Spinal cord (tissue), 9 donors: ENCODE measurements at regions not wholly inside any gene's neighbourhood (a gene's known extent, or its start where the extent isn't known, plus 50 kb on each side); places are given as distances from the start of the nearest gene placed in this dataset.
"Not testable (repeated sequence)": the region's sequence is repeated elsewhere in the genome, so short reads cannot be mapped to it uniquely, and the experiment has no call there.

ENCODE experiments used
- DNase-seq, 6 donors: peaks; one replicate each; pipeline versions ENCODE4 v3.0.0 to v3.0.0-alpha.2; 2013 to 2015; ENCODE audit warnings: low spot score in 6 of 6, low read depth in 4 of 6
- H3K27ac ChIP-seq: one replicate; pipeline ENCODE4 v1.5.1; 2013; ENCODE audit warnings: low read depth, low read length, control low read depth
- H3K27me3 ChIP-seq: one replicate; pipeline ENCODE4 v1.6.1; 2013; ENCODE audit warnings: low read length; ENCODE audit not compliant: control insufficient read depth, insufficient read depth
- H3K36me3 ChIP-seq: one replicate; pipeline ENCODE4 v1.6.1; 2013; ENCODE audit warnings: low read length; ENCODE audit not compliant: control insufficient read depth, insufficient read depth
- H3K4me1 ChIP-seq: one replicate; pipeline ENCODE4 v1.6.1; 2013; ENCODE audit warnings: low read length; ENCODE audit not compliant: control insufficient read depth, insufficient read depth
- H3K4me3 ChIP-seq: one replicate; pipeline ENCODE4 v1.5.1; 2013; ENCODE audit warnings: low read depth, low read length, control low read depth
- H3K9me3 ChIP-seq: one replicate; pipeline ENCODE4 v1.6.1; 2013; ENCODE audit warnings: low read length; ENCODE audit not compliant: control insufficient read depth, insufficient read depth
- WGBS: methylation state at CpG from one replicate; pipeline ENCODE4 v1.1.5; 2013; ENCODE audit warnings: missing lambda C conversion rate; ENCODE audit not compliant: insufficient coverage; 5-methylcytosine and 5-hydroxymethylcytosine counted together
- donor health status: healthy.

DNA sequence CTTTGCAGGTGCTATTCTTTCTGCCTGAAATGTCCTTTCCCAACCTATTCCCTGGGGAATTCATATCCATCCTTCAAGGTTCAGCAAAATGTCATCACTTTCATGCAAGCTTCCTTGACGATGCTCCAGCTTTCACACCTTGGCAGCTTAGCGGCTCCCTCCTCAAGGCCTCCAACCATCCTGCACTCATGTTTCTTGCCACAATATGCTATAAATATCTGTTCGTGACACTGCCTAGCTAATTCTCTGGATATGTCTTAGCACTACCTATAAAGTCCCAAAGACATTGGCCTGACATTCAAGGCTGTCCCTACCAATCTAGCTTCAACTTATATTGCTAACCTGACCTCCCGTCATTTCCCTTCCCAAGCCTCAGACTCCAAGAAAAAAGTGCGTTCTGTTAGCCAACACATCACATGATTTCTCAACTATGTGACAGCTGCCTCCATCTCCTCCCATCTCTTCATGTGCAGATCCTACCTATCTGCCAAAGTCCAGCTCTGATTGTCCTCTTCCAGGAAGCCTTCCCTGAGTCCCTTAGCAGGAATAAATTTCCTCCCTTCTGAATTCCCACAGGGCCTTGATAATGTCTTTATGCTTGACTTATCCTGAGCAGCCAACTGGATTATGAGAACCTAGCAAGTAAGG, 359.9 kb upstream of the F9 start:
- H3K4me1 ChIP-seq: no peaks in the 10 kb centered on the region
- H3K27me3 ChIP-seq: no peaks in the 10 kb centered on the region
- no peak for DNase-seq
- no peak overlapping the region for H3K4me3 ChIP-seq
- 65% methylated on average over 5 of the region's 5 CpGs for WGBS
- H3K36me3 ChIP-seq: no peaks in the 10 kb centered on the region
- H3K9me3 ChIP-seq: no peaks in the 10 kb centered on the region
- no peak overlapping the region for H3K27ac ChIP-seq

DNA sequence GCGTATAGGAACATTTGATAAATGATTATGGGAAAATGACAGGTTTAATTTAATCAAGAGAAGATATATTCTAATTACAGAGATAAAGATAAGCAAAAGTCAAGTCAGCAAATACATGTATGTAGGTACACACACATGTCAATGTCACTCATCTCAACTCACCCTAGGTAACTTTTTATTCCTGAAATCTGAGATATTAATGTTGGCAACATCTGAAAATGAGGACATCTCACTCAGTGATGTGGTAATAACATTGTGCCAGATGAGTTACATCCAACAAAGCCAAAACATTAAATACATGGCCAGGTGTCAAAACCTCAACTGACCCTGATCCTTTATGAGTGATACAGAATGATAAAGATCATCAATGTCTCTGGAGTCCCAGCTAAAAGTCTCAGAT, 363.3 kb upstream of the F9 start:
- Histone ChIP-seq H3K36me3 (no peaks in the 10 kb centered on the region), H3K27me3 (no peaks in the 10 kb centered on the region), H3K4me3 (no peak overlapping the region), H3K9me3 (no peaks in the 10 kb centered on the region), H3K27ac (no peak overlapping the region), H3K4me1 (no peaks in the 10 kb centered on the region)
- no CpG with 5 or more reads among the region's 1 CpG for WGBS
- DNase-seq: no peak

- WGBS: 50% methylated on average over 1 of the region's 2 CpGs
- Histone ChIP-seq H3K27ac (no peak overlapping the region), H3K9me3 (no peaks in the 10 kb centered on the region), H3K36me3 (no peaks in the 10 kb centered on the region), H3K4me1 (no peaks in the 10 kb centered on the region), H3K4me3 (no peak overlapping the region), H3K27me3 (no peaks in the 10 kb centered on the region)
- no peak for DNase-seq
Observed at GRCh38 chrX:139158256-139158655, 372.3 kb upstream of the F9 start.

- no peaks in the 10 kb centered on the region for H3K27me3 ChIP-seq
- H3K4me1 ChIP-seq: no peaks in the 10 kb centered on the region
- no peak for DNase-seq
- H3K9me3 ChIP-seq: no peaks in the 10 kb centered on the region
- no CpG with 5 or more reads among the region's 4 CpGs for WGBS
- H3K36me3 ChIP-seq: no peaks in the 10 kb centered on the region
- no peak overlapping the region for H3K27ac ChIP-seq
- no peak overlapping the region for H3K4me3 ChIP-seq
Observed at GRCh38 chrX:139156356-139156755, 374.2 kb upstream of the F9 start.

DNA sequence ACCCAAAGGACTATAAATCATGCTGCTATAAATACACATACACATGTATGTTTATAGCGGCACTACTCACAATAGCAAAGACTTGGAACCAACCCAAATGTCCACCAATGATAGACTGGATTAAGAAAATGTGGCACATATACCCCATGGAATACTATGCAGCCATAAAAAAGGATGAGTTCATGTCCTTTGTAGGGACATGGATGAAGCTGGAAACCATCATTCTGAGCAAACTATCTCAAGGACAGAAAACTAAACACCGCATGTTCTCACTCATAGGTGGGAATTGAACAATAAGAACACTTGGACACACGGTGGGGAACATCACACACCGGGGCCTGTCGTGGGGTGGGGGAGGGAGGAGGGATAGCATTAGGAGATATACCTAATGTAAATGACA, 383.9 kb upstream of the F9 start:
- not testable (repeated sequence) for H3K4me1 ChIP-seq, DNase-seq, H3K9me3 ChIP-seq, H3K27ac ChIP-seq, H3K36me3 ChIP-seq, H3K4me3 ChIP-seq, H3K27me3 ChIP-seq
- WGBS: no CpG with 5 or more reads among the region's 5 CpGs

GRCh38 chrX:139141370-139141769, 389.2 kb upstream of the F9 start:
- no peaks in the 10 kb centered on the region for H3K9me3 ChIP-seq
- no peak overlapping the region for H3K4me3 ChIP-seq
- H3K36me3 ChIP-seq: no peaks in the 10 kb centered on the region
- H3K27me3 ChIP-seq: no peaks in the 10 kb centered on the region
- DNase-seq: no peak
- no peak overlapping the region for H3K27ac ChIP-seq
- no peaks in the 10 kb centered on the region for H3K4me1 ChIP-seq
- WGBS: 57% methylated on average over 1 of the region's 3 CpGs

DNA sequence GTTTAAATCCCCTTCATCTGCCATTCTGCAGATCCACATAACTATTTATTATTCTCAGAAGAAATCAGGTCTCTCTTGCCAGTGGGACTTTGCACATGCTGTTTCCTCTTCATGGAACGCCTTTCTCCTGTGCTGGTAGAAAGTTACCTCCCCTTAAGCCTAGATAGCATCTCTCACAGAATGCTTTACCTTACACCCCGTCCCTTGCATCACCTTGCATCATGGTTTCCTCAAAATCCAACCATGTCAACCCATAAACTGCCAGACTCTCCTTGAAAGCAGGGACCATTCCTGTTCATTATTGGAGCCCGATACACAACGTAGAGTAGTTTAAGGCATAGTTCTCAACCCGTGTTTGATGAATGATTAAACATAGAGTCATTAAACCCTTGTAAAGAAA, 396.2 kb upstream of the F9 start:
- Histone ChIP-seq H3K4me1 (no peaks in the 10 kb centered on the region), H3K36me3 (no peaks in the 10 kb centered on the region), H3K9me3 (no peaks in the 10 kb centered on the region), H3K27ac (no peak overlapping the region), H3K4me3 (no peak overlapping the region), H3K27me3 (no peaks in the 10 kb centered on the region)
- WGBS: 59% methylated on average over 2 of the region's 5 CpGs
- DNase-seq: no peak

DNA sequence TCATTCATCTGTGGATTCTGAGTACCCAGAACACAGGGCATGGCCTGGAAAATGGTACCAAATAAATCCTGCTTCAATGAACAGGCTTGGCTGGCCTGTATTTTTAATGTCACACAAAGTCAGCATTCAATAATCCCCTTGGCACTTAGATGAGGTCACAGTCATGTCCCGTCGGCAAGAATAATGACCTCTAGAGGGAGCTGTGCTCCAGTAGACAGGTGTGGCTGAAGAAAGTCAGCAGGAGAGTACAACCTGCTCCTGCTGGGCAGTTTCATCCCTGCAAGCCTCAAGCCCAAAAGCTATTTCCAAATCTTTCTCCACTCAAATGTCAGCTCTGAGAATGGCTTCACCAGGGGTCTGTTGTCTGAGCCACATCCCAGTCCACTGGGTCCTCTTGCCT, 404.0 kb upstream of the F9 start:
- Histone ChIP-seq H3K4me3 (no peak overlapping the region), H3K27ac (no peak overlapping the region), H3K36me3 (no peaks in the 10 kb centered on the region), H3K4me1 (no peaks in the 10 kb centered on the region), H3K9me3 (no peaks in the 10 kb centered on the region), H3K27me3 (no peaks in the 10 kb centered on the region)
- whole genome bisulfite sequencing: 20% methylated on average over 1 of the region's 2 CpGs
- no peak for DNase-seq

- Histone ChIP-seq H3K4me1 (no peaks in the 10 kb centered on the region), H3K9me3 (no peaks in the 10 kb centered on the region), H3K27me3 (no peaks in the 10 kb centered on the region), H3K36me3 (no peaks in the 10 kb centered on the region), H3K27ac (no peak overlapping the region), H3K4me3 (no peak overlapping the region)
- WGBS: 56% methylated on average over 1 of the region's 3 CpGs
- no peak for DNase-seq
Observed at GRCh38 chrX:139125916-139126315, 404.6 kb upstream of the F9 start.

- H3K27me3 ChIP-seq: no peaks in the 10 kb centered on the region
- 56% methylated on average over 2 of the region's 4 CpGs for WGBS
- no peaks in the 10 kb centered on the region for H3K4me1 ChIP-seq
Observed at GRCh38 chrX:139121616-139122286, 408.8 kb upstream of the F9 start.

More at GRCh38 chrX:139121616-139122286, 408.8 kb upstream of the F9 start:
- Histone ChIP-seq H3K9me3 (no peaks in the 10 kb centered on the region), H3K36me3 (no peaks in the 10 kb centered on the region), H3K27ac (no peak overlapping the region), H3K4me3 (no peak overlapping the region)
- no peak for DNase-seq
